SU-DHL-6 (cell line): ENCODE measurements at regions not wholly inside any gene's neighbourhood (a gene's known extent, or its start where the extent isn't known, plus 50 kb on each side); places are given as distances from the start of the nearest gene placed in this dataset.

ENCODE experiments used
- H2AFZ ChIP-seq: fragments of 200-600 bp; sonication (generic); 2 replicates; pipeline ENCODE4 v1.6.1; 2014; ENCODE audit warnings: low read depth, mild to moderate bottlenecking, moderate library complexity, mixed read lengths, antibody characterized with exemption, low read length; ENCODE audit not compliant: severe bottlenecking
- H3F3A ChIP-seq: fragments of 200-600 bp; shearing (Covaris generic); 2 replicates; pipeline ENCODE4 v1.6.0; 2016; ENCODE audit warnings: antibody characterized with exemption, mild to moderate bottlenecking; ENCODE audit not compliant: insufficient read depth
- H3K27ac ChIP-seq: fragments of 200-600 bp; sonication (generic); 2 replicates; pipeline ENCODE4 v1.5.1; 2016; ENCODE audit warnings: low read depth, mild to moderate bottlenecking, low read length, moderate library complexity, mixed read lengths
- H3K27me3 ChIP-seq: fragments of 200-600 bp; sonication (generic), shearing (Covaris generic); 2 replicates; pipeline ENCODE4 v1.6.0; 2014; ENCODE audit warnings: mild to moderate bottlenecking, low read length
- H3K36me3 ChIP-seq: fragments of 200-600 bp; sonication (generic); 2 replicates; pipeline ENCODE4 v1.6.1; 2014; ENCODE audit warnings: mild to moderate bottlenecking, low read length, mixed read lengths
- H3K4me2 ChIP-seq: fragments of 300-600, 200-600 bp; shearing (Covaris generic), sonication (generic); 2 replicates; pipeline ENCODE4 v1.6.0; 2014; ENCODE audit warnings: low read length, low read depth, mild to moderate bottlenecking; ENCODE audit not compliant: poor library complexity, severe bottlenecking
- H3K4me3 ChIP-seq: fragments of 200-600 bp; sonication (generic); 2 replicates; pipeline ENCODE4 v1.5.1; 2014; ENCODE audit warnings: antibody characterized with exemption, low read length, mild to moderate bottlenecking, mixed read lengths; ENCODE audit not compliant: insufficient read depth, poor library complexity, severe bottlenecking
- H3K79me2 ChIP-seq: fragments of 200-600 bp; sonication (generic); 2 replicates; pipeline ENCODE4 v1.6.1; 2014; ENCODE audit warnings: mild to moderate bottlenecking, low read length, moderate library complexity; ENCODE audit not compliant: insufficient read depth
- H3K9ac ChIP-seq: fragments of 200-600 bp; sonication (generic); 2 replicates; pipeline ENCODE4 v1.7.0; 2014; ENCODE audit warnings: mild to moderate bottlenecking, low read length
- H3K9me2 ChIP-seq: fragments of 200-600 bp; sonication (generic); replicated peaks from 2 replicates; pipeline ENCODE4 v1.6.1; 2014; ENCODE audit warnings: low read length; ENCODE audit not compliant: insufficient read depth
- H3K9me3 ChIP-seq: fragments of 200-600 bp; sonication (generic); 2 replicates; pipeline ENCODE4 v1.6.1; 2014; ENCODE audit warnings: low read length, mixed read lengths; ENCODE audit not compliant: insufficient read depth
- H4K20me1 ChIP-seq: fragments of 200-600 bp; sonication (generic); 2 replicates; pipeline ENCODE4 v1.6.1; 2014; ENCODE audit warnings: low read depth, mild to moderate bottlenecking, antibody characterized with exemption, low read length, moderate library complexity, mixed read lengths
- EZH2phosphoT487 ChIP-seq: fragments of 200-600 bp; sonication (generic), shearing (Covaris generic); conservative IDR thresholded peaks from 2 replicates; pipeline ENCODE4 v1.6.1; 2018; ENCODE audit warnings: mild to moderate bottlenecking, antibody characterized with exemption, low read length, moderate library complexity, mixed read lengths
- TF ChIP-seq, protein P1 (sequence below): fragments of 200-600 bp; sonication (generic); IDR thresholded peaks from one replicate; pipeline ENCODE4 v1.5.1; 2017; ENCODE audit warnings: antibody characterized with exemption, mild to moderate bottlenecking, low read length, moderate library complexity; ENCODE audit not compliant: insufficient read depth, poor library complexity, severe bottlenecking

DNA sequence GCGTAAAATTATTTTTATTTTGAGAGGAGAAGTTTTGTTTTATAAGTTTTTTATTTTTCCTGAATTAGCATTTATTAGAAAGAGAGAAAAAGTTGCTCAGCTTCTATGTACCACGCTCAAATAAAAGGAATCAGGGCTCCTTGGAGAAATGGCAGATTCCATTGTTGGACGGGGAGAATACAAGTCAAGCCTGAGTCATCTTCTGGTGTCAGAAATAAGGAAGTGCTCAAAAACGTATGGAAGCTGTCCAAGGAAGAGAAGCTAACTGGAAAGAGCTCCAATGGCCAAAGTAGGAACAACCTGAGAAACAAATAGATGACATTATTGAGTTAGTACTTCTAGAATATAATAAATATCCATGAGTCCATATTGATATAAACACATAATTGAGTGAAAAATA is 89.3 kb upstream of the NEIL3 start:
- no peak overlapping the region for H3K27ac ChIP-seq
- H3F3A ChIP-seq: no peaks in the 10 kb centered on the region

DNA sequence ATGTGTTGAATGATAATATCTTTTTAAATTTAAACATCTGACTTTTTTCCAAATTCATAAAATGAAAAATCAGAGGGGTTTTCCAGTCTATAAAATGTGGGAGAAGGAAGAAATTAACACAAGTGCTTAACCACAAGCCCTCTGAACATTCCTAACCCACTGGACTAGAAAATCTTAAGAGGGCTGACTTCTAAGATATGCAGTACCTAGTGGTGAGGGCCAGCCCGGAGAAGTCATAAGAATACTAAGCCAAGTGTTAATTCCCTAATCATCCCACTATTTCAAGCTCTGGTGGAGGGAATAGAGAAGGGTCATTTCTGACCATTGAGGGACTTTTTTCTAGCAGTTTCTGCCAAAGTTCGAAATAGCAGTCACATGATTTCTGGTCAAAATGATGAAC is 86.9 kb upstream of the NEIL3 start:
- no peaks in the 10 kb centered on the region for H3F3A ChIP-seq
- no peaks in the 10 kb centered on the region for H3K79me2 ChIP-seq
- no peak overlapping the region for H3K9ac ChIP-seq
- no peak overlapping the region for H2AFZ ChIP-seq
- no peak overlapping the region for H3K4me2 ChIP-seq
- H3K9me2 ChIP-seq: no peaks in the 10 kb centered on the region
- H3K27me3 ChIP-seq: no peaks in the 10 kb centered on the region
- no peaks in the 10 kb centered on the region for H3K9me3 ChIP-seq
- H3K27ac ChIP-seq: no peak overlapping the region
- no peaks in the 10 kb centered on the region for H4K20me1 ChIP-seq
- no peaks in the 10 kb centered on the region for H3K36me3 ChIP-seq
- TF ChIP-seq EZH2phosphoT487: no peak
- TF ChIP-seq, protein P1, sequence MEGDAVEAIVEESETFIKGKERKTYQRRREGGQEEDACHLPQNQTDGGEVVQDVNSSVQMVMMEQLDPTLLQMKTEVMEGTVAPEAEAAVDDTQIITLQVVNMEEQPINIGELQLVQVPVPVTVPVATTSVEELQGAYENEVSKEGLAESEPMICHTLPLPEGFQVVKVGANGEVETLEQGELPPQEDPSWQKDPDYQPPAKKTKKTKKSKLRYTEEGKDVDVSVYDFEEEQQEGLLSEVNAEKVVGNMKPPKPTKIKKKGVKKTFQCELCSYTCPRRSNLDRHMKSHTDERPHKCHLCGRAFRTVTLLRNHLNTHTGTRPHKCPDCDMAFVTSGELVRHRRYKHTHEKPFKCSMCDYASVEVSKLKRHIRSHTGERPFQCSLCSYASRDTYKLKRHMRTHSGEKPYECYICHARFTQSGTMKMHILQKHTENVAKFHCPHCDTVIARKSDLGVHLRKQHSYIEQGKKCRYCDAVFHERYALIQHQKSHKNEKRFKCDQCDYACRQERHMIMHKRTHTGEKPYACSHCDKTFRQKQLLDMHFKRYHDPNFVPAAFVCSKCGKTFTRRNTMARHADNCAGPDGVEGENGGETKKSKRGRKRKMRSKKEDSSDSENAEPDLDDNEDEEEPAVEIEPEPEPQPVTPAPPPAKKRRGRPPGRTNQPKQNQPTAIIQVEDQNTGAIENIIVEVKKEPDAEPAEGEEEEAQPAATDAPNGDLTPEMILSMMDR: no peak
- no peak overlapping the region for H3K4me3 ChIP-seq

More for the DNA sequence above, 89.3 kb upstream of the NEIL3 start:
- Histone ChIP-seq H3K9me3 (no peaks in the 10 kb centered on the region), H3K27me3 (no peaks in the 10 kb centered on the region), H3K9ac (no peak overlapping the region), H3K79me2 (no peaks in the 10 kb centered on the region), H3K9me2 (no peaks in the 10 kb centered on the region), H2AFZ (no peak overlapping the region), H4K20me1 (no peaks in the 10 kb centered on the region), H3K36me3 (no peaks in the 10 kb centered on the region), H3K4me3 (no peak overlapping the region), H3K4me2 (no peak overlapping the region)
- TF ChIP-seq, protein P1: no peak
- no peak for TF ChIP-seq EZH2phosphoT487

DNA sequence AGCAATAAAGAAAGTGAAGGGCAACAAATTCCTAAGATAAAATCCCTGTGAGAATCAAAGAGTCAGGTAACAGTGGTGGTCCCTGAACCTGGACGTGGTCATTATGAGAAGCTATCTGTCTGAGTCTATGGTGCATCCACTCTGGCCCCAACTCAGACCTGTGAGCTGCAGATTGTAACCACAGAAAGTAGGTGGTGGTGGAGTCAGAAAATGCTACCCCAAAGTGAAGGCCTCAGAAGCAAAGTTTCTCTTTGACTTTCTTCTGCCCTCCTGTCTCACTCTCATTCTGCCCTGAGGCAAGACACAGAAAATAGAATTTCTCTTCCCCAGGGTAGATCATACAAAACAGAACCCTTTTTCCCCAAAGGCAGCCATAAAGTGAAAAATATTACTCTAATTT is 84.1 kb upstream of the NEIL3 start:
- TF ChIP-seq EZH2phosphoT487: no peak
- TF ChIP-seq, protein P1: no peak
- no peaks in the 10 kb centered on the region for H3K9me3 ChIP-seq

More for the DNA sequence above, 84.1 kb upstream of the NEIL3 start:
- Histone ChIP-seq H3F3A (no peaks in the 10 kb centered on the region), H3K4me2 (no peak overlapping the region), H3K9me2 (no peaks in the 10 kb centered on the region), H2AFZ (no peak overlapping the region), H4K20me1 (no peaks in the 10 kb centered on the region), H3K4me3 (no peak overlapping the region), H3K36me3 (no peaks in the 10 kb centered on the region), H3K79me2 (no peaks in the 10 kb centered on the region), H3K27me3 (no peaks in the 10 kb centered on the region), H3K9ac (no peak overlapping the region), H3K27ac (no peak overlapping the region)
